Transverse colon (tissue), 4 donors: ENCODE measurements at regions not wholly inside any gene's neighbourhood (a gene's known extent, or its start where the extent isn't known, plus 50 kb on each side); places are given as distances from the start of the nearest gene placed in this dataset.
"Not testable (repeated sequence)": the region's sequence is repeated elsewhere in the genome, so short reads cannot be mapped to it uniquely, and the experiment has no call there.

Experiments
- DNase-seq: peaks from one replicate; pipeline ENCODE4 v3.0.0-alpha.2; 2019
- H3K27ac ChIP-seq, 4 donors: fragments of 200-600 bp; sonication (generic); 2 replicates each; pipeline ENCODE4 v1.5.1; 2016 to 2018; ENCODE audit warnings: inconsistent platforms in 4 of 4
- H3K27me3 ChIP-seq: fragments of 200-600 bp; sonication (generic); 2 replicates; pipeline ENCODE4 v1.5.1; 2017; ENCODE audit warnings: inconsistent platforms
- H3K36me3 ChIP-seq, 4 donors: fragments of 200-600 bp; sonication (generic); 2 replicates each; pipeline ENCODE4 v1.5.1; 2017 to 2019; ENCODE audit warnings: inconsistent platforms in 4 of 4
- H3K4me1 ChIP-seq, 4 donors: fragments of 200-600 bp; sonication (generic); 2 replicates each; pipeline ENCODE4 v1.5.1; 2017 to 2020; ENCODE audit warnings: inconsistent platforms in 4 of 4
- H3K4me3 ChIP-seq, 4 donors: fragments of 200-600 bp; sonication (generic); 1 replicate in 1 of 4; 2 replicates in 3 of 4; pipeline versions ENCODE4 v1.5.1 to v1.6.1; 2017 to 2019; ENCODE audit warnings: inconsistent platforms in 4 of 4
- H3K9me3 ChIP-seq, 2 donors: fragments of 200-600 bp; sonication (generic); 2 replicates each; pipeline ENCODE4 v1.5.1; 2017 to 2019; ENCODE audit warnings: inconsistent platforms in 2 of 2
- EP300 ChIP-seq: sonication (generic); formaldehyde crosslinking; IDR thresholded peaks from one replicate; pipeline ENCODE4 v1.6.1; 2017; ENCODE audit warnings: antibody characterized with exemption, low read depth
- POLR2A ChIP-seq: fragments of 450-650 bp; IDR thresholded peaks from one replicate; pipeline ENCODE4 v1.6.1; 2016; ENCODE audit warnings: antibody characterized with exemption, mild to moderate bottlenecking, moderate library complexity
- POLR2AphosphoS5 ChIP-seq, 3 donors: sonication (generic); formaldehyde crosslinking; IDR thresholded peaks; one replicate each; pipeline ENCODE4 v1.6.1; 2016; ENCODE audit warnings: antibody characterized with exemption in 3 of 3
- WGBS, 2 donors: methylation state at CpG; one replicate each; pipeline ENCODE4 v1.1.5; 2018; ENCODE audit warnings: low coverage in 1 of 2; 5-methylcytosine and 5-hydroxymethylcytosine counted together
- in situ Hi-C, 4 donors: fragments of 200-750 bp; cut with MboI; loops; one replicate each; pipeline versions ENCODE4 v1.15.0 to v1.15.1; 2017; ENCODE audit warnings: low sequenced_read_pairs in 3 of 4, low pct_ligation_motif_present in 1 of 4, low pct_unique_long_range_greater_than_20kb in 1 of 4
- intact Hi-C: fragments of 100-400 bp; cut with DNase I; formaldehyde crosslinking; loops from one replicate; pipeline ENCODE4 v1.15.1; 2023; ENCODE audit warnings: low total_unique reads
- TF ChIP-seq, protein P1 (sequence below), 5 experiments: fragments of 200-600 bp in 3 of 5; fragments of 450-650 bp in 2 of 5; sonication (generic) in 3 of 5; IDR thresholded peaks; 1 replicate in 2 of 5; 2 replicates in 3 of 5; pipeline ENCODE4 v1.5.1; 2016 to 2017; ENCODE audit warnings: antibody characterized with exemption in 5 of 5, inconsistent platforms in 3 of 5, mild to moderate bottlenecking in 2 of 5, moderate library complexity in 1 of 5

DNA sequence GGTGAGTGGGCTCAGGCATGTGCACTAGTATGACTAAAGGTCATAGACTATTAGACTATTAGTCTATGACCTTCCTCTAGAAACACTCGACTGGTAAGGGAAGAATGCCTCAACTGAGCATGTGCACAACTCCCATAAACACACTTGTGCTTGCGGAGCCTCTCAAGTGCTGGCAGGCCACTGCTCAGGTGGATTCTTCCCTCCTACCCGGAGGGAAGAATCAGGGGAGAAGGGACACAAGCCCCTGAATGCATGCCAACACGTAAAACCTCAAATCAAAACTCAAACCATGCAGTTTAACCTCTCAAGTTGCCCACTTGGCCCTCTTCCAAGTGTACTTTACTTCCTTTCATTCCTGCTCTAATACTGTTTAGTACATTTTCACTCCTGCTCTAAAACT is 287.6 kb upstream of the SGCG start:
- DNase-seq: no peak
- no peaks in the 10 kb centered on the region for H3K36me3 ChIP-seq
- H3K4me1 ChIP-seq: peaks cover 0 to 5% (median 0%) of the 10 kb centered on the region in 4 donors
- no peak overlapping the region for H3K27ac ChIP-seq
- 17 to 49% methylated on average over 1 to 4 of the region's 4 CpGs for WGBS, 2 donors
- in situ Hi-C loops: no loop called here
- TF ChIP-seq EP300 (no peak), POLR2A (no peak), POLR2AphosphoS5 (IDR thresholded peaks at IDR 0.05) (no peak)
- TF ChIP-seq, protein P1, sequence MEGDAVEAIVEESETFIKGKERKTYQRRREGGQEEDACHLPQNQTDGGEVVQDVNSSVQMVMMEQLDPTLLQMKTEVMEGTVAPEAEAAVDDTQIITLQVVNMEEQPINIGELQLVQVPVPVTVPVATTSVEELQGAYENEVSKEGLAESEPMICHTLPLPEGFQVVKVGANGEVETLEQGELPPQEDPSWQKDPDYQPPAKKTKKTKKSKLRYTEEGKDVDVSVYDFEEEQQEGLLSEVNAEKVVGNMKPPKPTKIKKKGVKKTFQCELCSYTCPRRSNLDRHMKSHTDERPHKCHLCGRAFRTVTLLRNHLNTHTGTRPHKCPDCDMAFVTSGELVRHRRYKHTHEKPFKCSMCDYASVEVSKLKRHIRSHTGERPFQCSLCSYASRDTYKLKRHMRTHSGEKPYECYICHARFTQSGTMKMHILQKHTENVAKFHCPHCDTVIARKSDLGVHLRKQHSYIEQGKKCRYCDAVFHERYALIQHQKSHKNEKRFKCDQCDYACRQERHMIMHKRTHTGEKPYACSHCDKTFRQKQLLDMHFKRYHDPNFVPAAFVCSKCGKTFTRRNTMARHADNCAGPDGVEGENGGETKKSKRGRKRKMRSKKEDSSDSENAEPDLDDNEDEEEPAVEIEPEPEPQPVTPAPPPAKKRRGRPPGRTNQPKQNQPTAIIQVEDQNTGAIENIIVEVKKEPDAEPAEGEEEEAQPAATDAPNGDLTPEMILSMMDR (IDR thresholded peaks at IDR 0.05): no peak
- H3K4me3 ChIP-seq: no peak overlapping the region
- H3K27me3 ChIP-seq: no peaks in the 10 kb centered on the region
- intact Hi-C loops: no loop called here
- H3K9me3 ChIP-seq: no peaks in the 10 kb centered on the region

DNA sequence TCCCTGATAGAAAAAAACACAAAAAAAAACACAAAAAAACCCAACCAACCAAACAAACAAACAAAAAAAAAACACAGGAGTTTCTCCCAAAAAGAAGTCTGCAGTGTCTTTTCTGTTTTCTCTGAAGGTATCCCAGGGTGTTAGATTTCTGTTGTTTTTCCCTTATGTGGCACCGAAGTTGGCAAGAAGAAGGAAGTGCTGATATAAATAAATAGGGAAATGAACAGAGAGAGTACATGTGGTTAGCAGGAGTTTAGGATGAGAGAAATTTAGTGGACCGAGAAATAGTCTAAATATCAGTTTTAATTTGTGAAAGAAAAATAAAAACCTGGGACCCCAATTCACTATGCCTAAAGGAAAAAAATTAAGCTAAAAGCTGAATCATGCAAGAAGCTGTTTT is 287.0 kb upstream of the SGCG start:
- Histone ChIP-seq H3K27me3 (no peaks in the 10 kb centered on the region), H3K4me3 (no peak overlapping the region), H3K4me1 (peaks cover 0 to 5% (median 0%) of the 10 kb centered on the region in 4 donors), H3K9me3 (no peaks in the 10 kb centered on the region), H3K36me3 (no peaks in the 10 kb centered on the region), H3K27ac (no peak overlapping the region)
- TF ChIP-seq, protein P1 (IDR thresholded peaks at IDR 0.05): no peak
- TF ChIP-seq POLR2A (no peak), POLR2AphosphoS5 (IDR thresholded peaks at IDR 0.05) (no peak), EP300 (no peak)
- no peak for DNase-seq
- intact Hi-C loops (no loop called here), in situ Hi-C loops (no loop called here)
- WGBS, 2 donors: 24 to 49% methylated on average over 2 of the region's 2 CpGs

DNA sequence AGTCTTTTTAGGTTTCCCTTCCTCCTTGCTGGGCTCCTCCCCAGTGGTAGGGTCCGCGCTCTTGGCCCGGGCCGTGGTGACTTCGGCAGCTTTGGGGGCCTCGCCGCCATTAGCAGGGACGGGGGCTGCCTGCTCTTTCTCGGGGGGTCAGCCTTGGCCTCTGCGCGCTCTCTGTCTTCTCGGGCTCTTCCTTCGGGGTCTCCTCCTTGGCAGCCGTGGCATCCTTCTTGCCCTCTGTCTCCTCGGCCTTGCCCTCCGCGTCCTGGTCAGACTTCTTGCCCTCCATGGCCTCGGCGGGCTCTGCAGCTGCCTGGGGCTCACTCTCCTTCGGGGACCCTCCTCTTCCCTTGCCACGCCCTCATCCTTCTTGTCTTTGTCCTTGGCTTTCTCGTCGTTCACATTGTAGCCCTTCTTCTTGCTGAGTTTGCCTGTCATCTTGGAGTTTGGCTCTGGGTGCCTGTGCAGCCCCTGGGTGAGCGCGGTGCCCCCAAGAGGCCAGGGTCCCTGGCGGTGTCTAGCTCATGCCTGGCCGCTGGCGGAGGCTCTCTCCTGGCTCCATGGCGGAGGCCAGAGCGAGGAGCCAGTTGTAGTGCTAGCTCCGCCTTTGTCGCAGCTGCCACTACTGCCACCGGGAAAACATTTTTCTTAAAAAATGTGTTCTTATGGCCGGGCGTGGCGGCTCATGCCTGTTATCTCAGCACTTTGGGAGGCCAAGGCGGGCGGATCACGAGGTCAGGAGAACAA is 283.0 kb upstream of the SGCG start:
- WGBS, 2 donors: 90 to 100% methylated on average over 9 to 39 of the region's 39 CpGs
- peaks cover 0 to 5% (median 0%) of the 10 kb centered on the region in 4 donors for H3K4me1 ChIP-seq
- no peak for DNase-seq
- H3K4me3 ChIP-seq: no peak overlapping the region
- no peak overlapping the region for H3K27ac ChIP-seq
- TF ChIP-seq POLR2AphosphoS5 (IDR thresholded peaks at IDR 0.05): no peak
- TF ChIP-seq POLR2A: no peak
- no peak for TF ChIP-seq EP300
- TF ChIP-seq, protein P1 (IDR thresholded peaks at IDR 0.05): no peak
- H3K27me3 ChIP-seq: no peaks in the 10 kb centered on the region
- no peaks in the 10 kb centered on the region for H3K36me3 ChIP-seq
- in situ Hi-C loops: no loop called here
- no peaks in the 10 kb centered on the region for H3K9me3 ChIP-seq
- intact Hi-C loops: no loop called here

DNA sequence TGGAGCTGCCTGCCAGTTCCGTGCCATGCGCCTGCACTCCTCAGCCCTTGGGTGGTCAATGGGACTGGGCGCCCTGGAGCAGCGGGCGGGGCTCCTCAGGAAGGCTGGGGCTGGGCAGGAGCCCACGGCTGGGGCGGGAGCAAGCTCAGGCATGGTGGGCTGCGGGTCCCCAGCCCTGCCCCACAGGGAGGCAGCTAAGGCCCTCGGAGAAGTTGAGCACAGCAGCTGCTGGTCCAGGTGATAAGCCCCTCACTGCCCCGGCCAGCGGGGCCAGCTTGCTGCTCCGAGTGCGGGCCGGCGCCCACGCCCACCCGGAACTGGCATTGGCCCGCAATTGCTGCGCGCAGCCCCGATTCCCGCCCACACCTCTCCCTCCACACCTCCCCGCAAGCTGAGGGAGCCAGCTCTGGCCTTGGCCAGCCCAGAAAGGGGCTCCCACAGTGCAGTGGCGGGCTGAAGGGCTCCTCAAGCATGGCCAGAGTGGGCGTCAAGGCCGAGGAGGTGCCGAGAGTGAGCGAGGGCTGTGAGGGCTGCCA is 280.3 kb upstream of the SGCG start:
- H3K27me3 ChIP-seq, in situ Hi-C loops, H3K36me3 ChIP-seq, H3K27ac ChIP-seq, intact Hi-C loops, H3K4me1 ChIP-seq, H3K4me3 ChIP-seq, DNase-seq, H3K9me3 ChIP-seq: not testable (repeated sequence)
- WGBS, 2 donors: 87% methylated on average over 28 of the region's 28 CpGs; no CpG with 5 or more reads in 1 of the 2 donors

DNA sequence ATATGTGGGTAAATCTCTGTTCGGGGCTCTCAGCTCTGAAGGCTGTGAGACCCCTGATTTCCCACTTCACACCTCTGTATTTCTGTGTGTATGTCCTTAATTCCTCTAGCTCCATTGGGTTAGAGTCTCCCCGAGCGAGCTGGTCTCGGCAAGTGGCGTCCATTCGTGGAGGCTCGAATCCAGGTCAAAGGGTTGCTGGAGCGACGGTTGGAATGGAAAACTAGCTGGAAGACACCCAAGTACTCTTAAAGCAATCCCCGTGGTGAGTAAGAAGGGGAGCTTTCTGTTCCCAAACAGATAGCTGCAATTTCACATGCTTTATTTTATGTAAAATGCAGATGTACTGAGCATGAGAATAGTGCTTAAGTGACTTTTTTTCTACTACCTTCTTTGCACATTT is 277.5 kb upstream of the SGCG start:
- H3K27me3 ChIP-seq: no peaks in the 10 kb centered on the region
- no peaks in the 10 kb centered on the region for H3K4me1 ChIP-seq
- H3K36me3 ChIP-seq: no peaks in the 10 kb centered on the region
- no peak overlapping the region for H3K27ac ChIP-seq
- 77 to 82% methylated on average over 3 to 10 of the region's 10 CpGs for WGBS, 2 donors
- H3K4me3 ChIP-seq: no peak overlapping the region
- DNase-seq: no peak
- no peaks in the 10 kb centered on the region for H3K9me3 ChIP-seq
- TF ChIP-seq EP300 (no peak), POLR2A (no peak), POLR2AphosphoS5 (IDR thresholded peaks at IDR 0.05) (no peak)
- TF ChIP-seq, protein P1 (IDR thresholded peaks at IDR 0.05): no peak
- intact Hi-C loops: no loop called here
- in situ Hi-C loops: no loop called here
